HEK293T (cell line): ENCODE measurements at regions not wholly inside any gene's neighbourhood (a gene's known extent, or its start where the extent isn't known, plus 50 kb on each side); places are given as distances from the start of the nearest gene placed in this dataset.

Source experiments
- CTCF ChIA-PET: fragments of 350-600 bp; formaldehyde crosslinking; extraction: SDS; loops from one replicate; lab custom pipeline; 2021; ENCODE audit warnings: antibody characterized with exemption, inconsistent platforms; lab: Yijun Ruan, JAX
- POLR2A ChIA-PET: fragments of 350-600 bp; formaldehyde crosslinking; extraction: SDS; loops from one replicate; lab custom pipeline; 2020; ENCODE audit warnings: antibody characterized with exemption, inconsistent platforms; lab: Yijun Ruan, JAX
- DNase-seq: peaks from one replicate; pipeline ENCODE4 v3.0.0; 2012; ENCODE audit warnings: mixed read lengths; ENCODE audit errors: extremely low spot score
- ARNT ChIP-seq: fragments of 450-650 bp; IDR thresholded peaks from 2 replicates; pipeline ENCODE4 v1.6.1; 2017; ENCODE audit warnings: mild to moderate bottlenecking
- BHLHE40 ChIP-seq: fragments of 450-650 bp; IDR thresholded peaks from 2 replicates; pipeline ENCODE4 v1.6.1; 2016; ENCODE audit warnings: mild to moderate bottlenecking, moderate library complexity, borderline replicate concordance
- CTBP1 ChIP-seq: fragments of 450-650 bp; IDR thresholded peaks from 2 replicates; pipeline ENCODE4 v1.6.1; 2016; ENCODE audit warnings: borderline replicate concordance
- ELF4 ChIP-seq: fragments of 450-650 bp; IDR thresholded peaks from 2 replicates; pipeline ENCODE4 v1.6.1; 2017; ENCODE audit warnings: antibody characterized with exemption
- FOXA1 ChIP-seq: fragments of 450-650 bp; IDR thresholded peaks from 2 replicates; pipeline ENCODE4 v1.6.1; 2016; ENCODE audit warnings: mild to moderate bottlenecking
- FOXK2 ChIP-seq: fragments of 450-650 bp; IDR thresholded peaks from 2 replicates; pipeline ENCODE4 v1.6.1; 2016; ENCODE audit warnings: mild to moderate bottlenecking
- FOXM1 ChIP-seq: fragments of 450-650 bp; IDR thresholded peaks from 2 replicates; pipeline ENCODE4 v1.6.1; 2017; ENCODE audit warnings: mild to moderate bottlenecking, borderline replicate concordance
- HDGF ChIP-seq: fragments of 450-650 bp; IDR thresholded peaks from 2 replicates; pipeline ENCODE4 v1.6.1; 2017; ENCODE audit warnings: antibody characterized with exemption, borderline replicate concordance
- L3MBTL2 ChIP-seq: fragments of 450-650 bp; conservative IDR thresholded peaks from 2 replicates; pipeline ENCODE4 v1.6.1; 2016; ENCODE audit warnings: mild to moderate bottlenecking
- LEF1 ChIP-seq: fragments of 450-650 bp; IDR thresholded peaks from 2 replicates; pipeline ENCODE4 v1.6.1; 2017; ENCODE audit warnings: mild to moderate bottlenecking, borderline replicate concordance
- NFRKB ChIP-seq: fragments of 450-650 bp; IDR thresholded peaks from 2 replicates; pipeline ENCODE4 v1.6.1; 2016; ENCODE audit warnings: mild to moderate bottlenecking, moderate library complexity
- SP1 ChIP-seq: fragments of 450-650 bp; IDR thresholded peaks from 2 replicates; pipeline ENCODE4 v1.6.1; 2017
- SUZ12 ChIP-seq: fragments of 450-650 bp; IDR thresholded peaks from 2 replicates; pipeline ENCODE4 v1.6.1; 2016; ENCODE audit warnings: mild to moderate bottlenecking
- TARDBP ChIP-seq: fragments of 450-650 bp; IDR thresholded peaks from 2 replicates; pipeline ENCODE4 v1.6.1; 2016
- ZNF384 ChIP-seq: fragments of 450-650 bp; IDR thresholded peaks from 2 replicates; pipeline ENCODE4 v1.6.1; 2016
- TF ChIP-seq, protein P1 (sequence below): fragments of 450-650 bp; IDR thresholded peaks from 2 replicates; pipeline ENCODE4 v1.6.1; 2016

DNA sequence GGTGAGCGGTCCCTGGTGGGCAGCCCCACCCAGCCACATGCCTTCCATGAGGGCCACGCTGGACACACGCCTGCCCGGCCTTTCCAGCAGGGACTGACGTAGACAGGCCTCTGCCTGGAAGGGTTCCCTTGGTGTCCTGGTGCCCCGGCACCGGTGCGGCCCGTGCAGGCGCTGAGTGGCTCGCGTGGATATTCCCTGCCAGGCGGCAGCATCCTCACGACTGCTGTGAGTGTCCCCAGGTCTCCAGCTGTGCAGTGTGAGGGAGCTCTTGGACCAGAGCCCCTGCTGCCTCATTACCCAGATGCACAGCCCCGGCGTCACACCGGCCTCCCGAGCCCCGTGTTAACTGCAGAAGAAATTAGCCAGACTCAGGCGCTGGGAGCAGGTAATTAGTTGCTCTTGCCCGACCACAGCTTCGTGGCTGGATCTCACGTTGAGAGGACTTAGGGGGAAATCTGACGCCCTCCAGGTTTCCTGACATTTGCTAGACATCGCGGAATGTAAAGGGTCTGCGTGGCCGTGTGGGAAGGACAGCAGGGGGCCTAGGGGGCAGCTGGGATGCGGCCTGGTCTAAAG is 1196.3 kb downstream of the BRD1 start:
- POLR2A ChIA-PET: no interaction called here
- CTCF ChIA-PET: no interaction called here
- TF ChIP-seq L3MBTL2: no peak
- TF ChIP-seq FOXK2: no peak
- no peak for TF ChIP-seq ELF4
- TF ChIP-seq FOXA1: no peak
- no peak for TF ChIP-seq NFRKB
- TF ChIP-seq ARNT: no peak
- no peak for TF ChIP-seq SP1
- TF ChIP-seq TARDBP: no peak
- TF ChIP-seq BHLHE40: no peak
- TF ChIP-seq, protein P1, sequence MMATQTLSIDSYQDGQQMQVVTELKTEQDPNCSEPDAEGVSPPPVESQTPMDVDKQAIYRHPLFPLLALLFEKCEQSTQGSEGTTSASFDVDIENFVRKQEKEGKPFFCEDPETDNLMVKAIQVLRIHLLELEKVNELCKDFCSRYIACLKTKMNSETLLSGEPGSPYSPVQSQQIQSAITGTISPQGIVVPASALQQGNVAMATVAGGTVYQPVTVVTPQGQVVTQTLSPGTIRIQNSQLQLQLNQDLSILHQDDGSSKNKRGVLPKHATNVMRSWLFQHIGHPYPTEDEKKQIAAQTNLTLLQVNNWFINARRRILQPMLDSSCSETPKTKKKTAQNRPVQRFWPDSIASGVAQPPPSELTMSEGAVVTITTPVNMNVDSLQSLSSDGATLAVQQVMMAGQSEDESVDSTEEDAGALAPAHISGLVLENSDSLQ: no peak
- no peak for TF ChIP-seq FOXM1
- no peak for TF ChIP-seq ZNF384
- TF ChIP-seq CTBP1: no peak
- DNase-seq: no peak

DNA sequence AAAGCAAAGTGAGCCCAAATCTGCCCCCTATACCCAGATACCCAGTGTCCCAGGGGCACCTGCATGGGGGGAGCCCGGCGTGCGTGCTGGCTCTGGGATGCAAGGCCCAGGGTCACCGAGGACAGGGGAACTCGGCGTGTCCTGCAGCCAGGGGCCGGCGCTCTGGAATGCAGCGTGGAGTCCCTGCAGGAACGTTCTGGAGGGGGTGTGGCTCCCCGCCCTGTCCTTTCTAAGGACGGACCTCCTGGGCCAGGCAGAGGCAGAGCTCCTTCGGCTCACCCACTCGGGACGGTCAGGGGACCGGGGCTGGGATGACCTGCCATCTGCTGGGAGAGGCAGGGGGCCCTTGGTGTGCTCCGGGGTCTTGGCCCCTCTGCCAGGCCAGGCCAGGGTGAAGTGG is 1196.8 kb downstream of the BRD1 start:
- ChIA-PET POLR2A (no interaction called here), CTCF (no interaction called here)
- DNase-seq: no peak
- TF ChIP-seq FOXM1 (no peak), L3MBTL2 (no peak), CTBP1 (no peak), TARDBP (no peak), LEF1 (no peak), NFRKB (no peak), HDGF (no peak), SP1 (no peak), BHLHE40 (no peak), FOXA1 (no peak), ELF4 (no peak), ZNF384 (no peak), FOXK2 (no peak), ARNT (no peak), SUZ12 (no peak)
- TF ChIP-seq, protein P1: no peak

DNA sequence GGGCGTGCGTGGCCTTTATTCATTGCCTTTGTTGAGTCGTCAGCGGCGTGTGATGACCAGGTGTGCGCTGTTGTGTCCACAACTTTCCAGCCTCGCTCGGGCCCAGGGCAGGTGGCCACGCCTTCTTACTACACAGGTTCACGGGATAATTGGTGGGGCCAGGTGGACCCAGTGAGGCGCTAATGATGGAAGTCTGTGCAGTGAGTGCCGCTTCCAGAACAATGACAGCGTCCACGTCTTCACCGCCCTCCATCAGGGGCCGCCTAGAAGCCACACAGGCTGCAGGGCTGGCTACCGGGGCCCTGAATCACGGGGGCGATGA is 1197.3 kb downstream of the BRD1 start:
- POLR2A ChIA-PET: no interaction called here
- no peak for DNase-seq
- CTCF ChIA-PET: no interaction called here
- TF ChIP-seq ELF4 (no peak), FOXK2 (no peak), FOXM1 (no peak), SP1 (no peak), ZNF384 (no peak), L3MBTL2 (no peak), ARNT (no peak), BHLHE40 (no peak), FOXA1 (no peak), HDGF (no peak), LEF1 (no peak), SUZ12 (no peak), CTBP1 (no peak), TARDBP (no peak), NFRKB (no peak)
- TF ChIP-seq, protein P1: no peak

DNA sequence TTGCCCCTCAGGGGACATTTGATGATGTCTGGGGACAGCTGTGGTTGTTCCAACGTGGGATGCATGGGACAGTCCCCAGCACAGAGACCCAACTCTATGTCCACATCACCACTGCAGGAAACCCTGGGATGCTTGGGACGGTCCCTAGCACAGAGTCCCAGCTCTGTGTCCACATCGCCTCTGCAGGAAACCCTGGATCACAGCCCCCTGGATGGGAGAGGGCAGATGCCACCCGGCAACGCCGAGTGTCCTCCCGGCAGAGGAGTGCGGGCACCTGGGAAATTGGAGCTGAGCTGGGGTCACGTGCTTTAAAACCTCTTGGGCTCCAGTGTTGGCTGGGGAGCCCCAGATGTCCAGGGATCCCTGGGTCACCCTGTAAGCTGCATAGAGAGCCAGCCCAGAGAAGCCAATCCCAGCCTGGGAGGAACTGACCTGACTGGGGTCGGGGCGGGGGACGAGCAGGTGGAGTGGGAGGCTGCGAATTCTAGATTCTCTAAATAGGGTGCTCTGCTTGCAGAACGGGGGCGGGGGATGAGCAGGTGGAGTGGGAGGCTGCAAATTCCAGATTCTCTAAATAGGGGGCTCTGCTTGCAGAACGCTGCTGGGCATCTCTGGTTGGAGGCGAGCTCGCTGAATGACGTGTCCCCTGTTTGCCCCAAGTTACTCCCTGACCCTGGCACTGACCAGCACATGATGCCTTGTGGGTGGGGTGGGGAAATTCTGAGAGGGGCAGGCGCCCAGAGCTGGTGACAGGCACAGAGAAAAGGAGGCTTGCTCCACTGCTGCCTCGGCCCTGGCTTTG is 1197.8 kb downstream of the BRD1 start:
- no peak for DNase-seq
- CTCF ChIA-PET: no interaction called here
- POLR2A ChIA-PET: no interaction called here
- TF ChIP-seq ZNF384 (no peak), NFRKB (no peak), CTBP1 (no peak), L3MBTL2 (no peak), FOXK2 (no peak), TARDBP (no peak), SUZ12 (no peak)
- TF ChIP-seq, protein P1: no peak

DNA sequence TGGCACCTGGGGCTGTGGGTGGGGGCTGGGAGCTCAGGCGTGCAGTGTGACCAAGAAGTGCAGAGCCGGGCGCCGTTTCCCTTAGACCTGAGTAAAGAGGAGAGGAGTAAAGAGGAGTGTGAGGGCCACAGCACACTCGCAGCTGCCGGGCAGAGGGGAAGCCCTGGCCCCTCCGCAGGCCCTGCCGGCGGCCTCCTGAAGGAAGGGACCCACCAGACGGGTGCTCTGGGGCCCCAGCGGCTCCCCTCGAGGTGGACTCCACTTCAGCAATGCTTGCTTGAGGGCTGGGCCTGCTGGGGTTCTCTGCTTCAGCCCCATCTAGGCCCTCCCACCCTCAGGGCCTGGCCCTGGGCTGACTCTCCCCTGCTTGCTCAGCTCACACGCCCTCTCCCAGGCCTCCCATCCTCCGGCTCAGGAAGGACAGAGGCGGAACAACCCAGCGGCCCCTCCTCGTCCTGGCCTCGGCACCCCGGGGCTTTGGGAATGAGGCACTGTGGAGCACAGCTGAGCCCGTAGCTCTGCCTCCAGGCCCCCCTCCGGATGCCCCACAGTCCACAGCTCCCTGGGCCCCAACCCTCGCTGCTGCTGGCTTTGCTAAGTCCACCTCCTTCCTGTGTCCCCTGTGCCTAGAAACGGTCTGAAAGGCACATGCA is 1198.7 kb downstream of the BRD1 start:
- CTCF ChIA-PET: no interaction called here
- POLR2A ChIA-PET: no interaction called here
- DNase-seq: no peak
- no peak for TF ChIP-seq HDGF
- TF ChIP-seq SP1: no peak
- TF ChIP-seq NFRKB: no peak
- TF ChIP-seq ZNF384: no peak
- TF ChIP-seq SUZ12: no peak
- no peak for TF ChIP-seq ARNT
- TF ChIP-seq L3MBTL2: no peak
- no peak for TF ChIP-seq FOXM1
- TF ChIP-seq FOXA1: no peak
- TF ChIP-seq, protein P1: no peak
- TF ChIP-seq LEF1: no peak
- TF ChIP-seq ELF4: no peak
- TF ChIP-seq FOXK2: no peak
- no peak for TF ChIP-seq CTBP1
- TF ChIP-seq BHLHE40: no peak
- TF ChIP-seq TARDBP: no peak
